ENCODE measurements at regions not wholly inside any gene's neighbourhood (a gene's known extent, or its start where the extent isn't known, plus 50 kb on each side); places are given as distances from the start of the nearest gene placed in this dataset.

GRCh38 chr10:3651969-3652653 lies 132.9 kb downstream of the KLF6 start:
- TF ChIP-seq BACH2 (CRISPR knock-in tag; IDR thresholded peaks at IDR 0.05; ENCODE audit: borderline replicate concordance) (no peak), ESRRG (CRISPR knock-in tag; IDR thresholded peaks at IDR 0.05) (no peak), CSDC2 (CRISPR knock-in tag; IDR thresholded peaks at IDR 0.05) (no peak), TOX (CRISPR knock-in tag; IDR thresholded peaks at IDR 0.05; ENCODE audit: borderline replicate concordance) (no peak), ARNTL (CRISPR knock-in tag; IDR thresholded peaks at IDR 0.05; ENCODE audit: borderline replicate concordance, low read depth) (no peak), ZNF8 (CRISPR knock-in tag; IDR thresholded peaks at IDR 0.05) (no peak), OSR1 (CRISPR knock-in tag; IDR thresholded peaks at IDR 0.05) (no peak), TCF4 (CRISPR knock-in tag; IDR thresholded peaks at IDR 0.05; ENCODE audit: borderline replicate concordance) (no peak), CSRNP3 (CRISPR knock-in tag; IDR thresholded peaks at IDR 0.05) (no peak), ZC3H10 (CRISPR knock-in tag; IDR thresholded peaks at IDR 0.05) (no peak), ZFP3 (CRISPR knock-in tag; IDR thresholded peaks at IDR 0.05) (no peak)
- TF ChIP-seq, protein P1, sequence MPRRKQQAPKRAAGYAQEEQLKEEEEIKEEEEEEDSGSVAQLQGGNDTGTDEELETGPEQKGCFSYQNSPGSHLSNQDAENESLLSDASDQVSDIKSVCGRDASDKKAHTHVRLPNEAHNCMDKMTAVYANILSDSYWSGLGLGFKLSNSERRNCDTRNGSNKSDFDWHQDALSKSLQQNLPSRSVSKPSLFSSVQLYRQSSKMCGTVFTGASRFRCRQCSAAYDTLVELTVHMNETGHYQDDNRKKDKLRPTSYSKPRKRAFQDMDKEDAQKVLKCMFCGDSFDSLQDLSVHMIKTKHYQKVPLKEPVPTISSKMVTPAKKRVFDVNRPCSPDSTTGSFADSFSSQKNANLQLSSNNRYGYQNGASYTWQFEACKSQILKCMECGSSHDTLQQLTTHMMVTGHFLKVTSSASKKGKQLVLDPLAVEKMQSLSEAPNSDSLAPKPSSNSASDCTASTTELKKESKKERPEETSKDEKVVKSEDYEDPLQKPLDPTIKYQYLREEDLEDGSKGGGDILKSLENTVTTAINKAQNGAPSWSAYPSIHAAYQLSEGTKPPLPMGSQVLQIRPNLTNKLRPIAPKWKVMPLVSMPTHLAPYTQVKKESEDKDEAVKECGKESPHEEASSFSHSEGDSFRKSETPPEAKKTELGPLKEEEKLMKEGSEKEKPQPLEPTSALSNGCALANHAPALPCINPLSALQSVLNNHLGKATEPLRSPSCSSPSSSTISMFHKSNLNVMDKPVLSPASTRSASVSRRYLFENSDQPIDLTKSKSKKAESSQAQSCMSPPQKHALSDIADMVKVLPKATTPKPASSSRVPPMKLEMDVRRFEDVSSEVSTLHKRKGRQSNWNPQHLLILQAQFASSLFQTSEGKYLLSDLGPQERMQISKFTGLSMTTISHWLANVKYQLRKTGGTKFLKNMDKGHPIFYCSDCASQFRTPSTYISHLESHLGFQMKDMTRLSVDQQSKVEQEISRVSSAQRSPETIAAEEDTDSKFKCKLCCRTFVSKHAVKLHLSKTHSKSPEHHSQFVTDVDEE (CRISPR knock-in tag; IDR thresholded peaks at IDR 0.05), result no peak
- TF ChIP-seq, protein P2, sequence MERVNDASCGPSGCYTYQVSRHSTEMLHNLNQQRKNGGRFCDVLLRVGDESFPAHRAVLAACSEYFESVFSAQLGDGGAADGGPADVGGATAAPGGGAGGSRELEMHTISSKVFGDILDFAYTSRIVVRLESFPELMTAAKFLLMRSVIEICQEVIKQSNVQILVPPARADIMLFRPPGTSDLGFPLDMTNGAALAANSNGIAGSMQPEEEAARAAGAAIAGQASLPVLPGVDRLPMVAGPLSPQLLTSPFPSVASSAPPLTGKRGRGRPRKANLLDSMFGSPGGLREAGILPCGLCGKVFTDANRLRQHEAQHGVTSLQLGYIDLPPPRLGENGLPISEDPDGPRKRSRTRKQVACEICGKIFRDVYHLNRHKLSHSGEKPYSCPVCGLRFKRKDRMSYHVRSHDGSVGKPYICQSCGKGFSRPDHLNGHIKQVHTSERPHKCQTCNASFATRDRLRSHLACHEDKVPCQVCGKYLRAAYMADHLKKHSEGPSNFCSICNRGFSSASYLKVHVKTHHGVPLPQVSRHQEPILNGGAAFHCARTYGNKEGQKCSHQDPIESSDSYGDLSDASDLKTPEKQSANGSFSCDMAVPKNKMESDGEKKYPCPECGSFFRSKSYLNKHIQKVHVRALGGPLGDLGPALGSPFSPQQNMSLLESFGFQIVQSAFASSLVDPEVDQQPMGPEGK (CRISPR knock-in tag; IDR thresholded peaks at IDR 0.05; ENCODE audit: borderline replicate concordance), result no peak
- TF ChIP-seq, protein P3, sequence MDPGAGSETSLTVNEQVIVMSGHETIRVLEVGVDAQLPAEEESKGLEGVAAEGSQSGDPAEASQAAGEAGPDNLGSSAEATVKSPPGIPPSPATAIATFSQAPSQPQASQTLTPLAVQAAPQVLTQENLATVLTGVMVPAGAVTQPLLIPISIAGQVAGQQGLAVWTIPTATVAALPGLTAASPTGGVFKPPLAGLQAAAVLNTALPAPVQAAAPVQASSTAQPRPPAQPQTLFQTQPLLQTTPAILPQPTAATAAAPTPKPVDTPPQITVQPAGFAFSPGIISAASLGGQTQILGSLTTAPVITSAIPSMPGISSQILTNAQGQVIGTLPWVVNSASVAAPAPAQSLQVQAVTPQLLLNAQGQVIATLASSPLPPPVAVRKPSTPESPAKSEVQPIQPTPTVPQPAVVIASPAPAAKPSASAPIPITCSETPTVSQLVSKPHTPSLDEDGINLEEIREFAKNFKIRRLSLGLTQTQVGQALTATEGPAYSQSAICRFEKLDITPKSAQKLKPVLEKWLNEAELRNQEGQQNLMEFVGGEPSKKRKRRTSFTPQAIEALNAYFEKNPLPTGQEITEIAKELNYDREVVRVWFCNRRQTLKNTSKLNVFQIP (CRISPR knock-in tag; IDR thresholded peaks at IDR 0.05; ENCODE audit: borderline replicate concordance, low read depth), result no peak
- TF ChIP-seq, protein P4, sequence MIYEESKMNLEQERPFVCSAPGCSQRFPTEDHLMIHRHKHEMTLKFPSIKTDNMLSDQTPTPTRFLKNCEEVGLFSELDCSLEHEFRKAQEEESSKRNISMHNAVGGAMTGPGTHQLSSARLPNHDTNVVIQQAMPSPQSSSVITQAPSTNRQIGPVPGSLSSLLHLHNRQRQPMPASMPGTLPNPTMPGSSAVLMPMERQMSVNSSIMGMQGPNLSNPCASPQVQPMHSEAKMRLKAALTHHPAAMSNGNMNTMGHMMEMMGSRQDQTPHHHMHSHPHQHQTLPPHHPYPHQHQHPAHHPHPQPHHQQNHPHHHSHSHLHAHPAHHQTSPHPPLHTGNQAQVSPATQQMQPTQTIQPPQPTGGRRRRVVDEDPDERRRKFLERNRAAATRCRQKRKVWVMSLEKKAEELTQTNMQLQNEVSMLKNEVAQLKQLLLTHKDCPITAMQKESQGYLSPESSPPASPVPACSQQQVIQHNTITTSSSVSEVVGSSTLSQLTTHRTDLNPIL (CRISPR knock-in tag; IDR thresholded peaks at IDR 0.05; ENCODE audit: low read depth), result no peak

DNA sequence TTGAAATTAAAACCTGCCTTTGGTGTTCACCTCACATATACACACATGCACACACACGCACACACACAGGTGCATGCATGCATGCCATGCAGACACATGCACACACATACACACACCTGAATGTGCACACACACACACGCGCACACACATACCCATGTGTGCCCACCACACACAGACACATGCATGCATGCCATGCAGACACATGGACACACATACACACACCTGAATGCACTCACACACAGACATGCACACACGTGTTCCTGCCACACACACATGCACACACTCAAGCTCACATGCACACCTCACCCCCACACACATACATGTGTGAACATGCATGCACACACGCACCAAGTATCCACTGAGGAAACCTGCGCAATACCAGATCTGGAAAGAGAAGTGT lies 136.4 kb downstream of the KLF6 start:
- TF ChIP-seq PPARA (CRISPR knock-in tag; IDR thresholded peaks at IDR 0.05; ENCODE audit: borderline replicate concordance), result no peak
- no peak for TF ChIP-seq SNAI2 (CRISPR knock-in tag; IDR thresholded peaks at IDR 0.05)
- no peak for ATAC-seq

More at GRCh38 chr10:3651969-3652653, 132.9 kb downstream of the KLF6 start:
- ATAC-seq, result no peak

DNA sequence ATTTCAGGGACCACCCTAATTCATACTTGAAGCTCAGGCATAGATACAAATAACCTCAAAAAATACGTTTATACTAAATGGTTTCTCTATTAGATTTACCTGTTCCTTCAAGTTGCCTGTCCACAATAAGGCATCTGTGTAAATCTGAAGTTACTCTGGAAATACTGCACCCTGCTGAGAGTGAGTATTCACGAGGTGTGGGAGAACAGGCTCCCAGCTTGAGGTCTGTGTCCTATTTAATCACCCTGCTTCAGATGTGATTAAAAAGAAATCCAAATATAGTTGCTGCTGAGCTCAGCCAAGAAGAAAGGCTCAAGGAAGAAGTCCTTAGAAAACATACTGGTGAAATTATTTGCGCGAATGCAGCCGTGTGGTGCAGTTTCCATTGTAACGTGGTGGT lies 136.8 kb downstream of the KLF6 start:
- no peak for TF ChIP-seq ZC3H10 (CRISPR knock-in tag; IDR thresholded peaks at IDR 0.05)
- TF ChIP-seq ARNTL (CRISPR knock-in tag; IDR thresholded peaks at IDR 0.05; ENCODE audit: borderline replicate concordance, low read depth), result no peak
- TF ChIP-seq ZNF565 (CRISPR knock-in tag; conservative IDR thresholded peaks at IDR 0.05; ENCODE audit: low read depth), result no peak
- TF ChIP-seq PPARA (CRISPR knock-in tag; IDR thresholded peaks at IDR 0.05; ENCODE audit: borderline replicate concordance), result no peak
- TF ChIP-seq ZFP3 (CRISPR knock-in tag; IDR thresholded peaks at IDR 0.05), result no peak
- no peak for TF ChIP-seq ZFP30 (CRISPR knock-in tag; IDR thresholded peaks at IDR 0.05)
- TF ChIP-seq CSDC2 (CRISPR knock-in tag; IDR thresholded peaks at IDR 0.05), result no peak
- ATAC-seq, result no peak
